Fibroblast of lung (primary cell): ENCODE measurements at regions not wholly inside any gene's neighbourhood (a gene's known extent, or its start where the extent isn't known, plus 50 kb on each side); places are given as distances from the start of the nearest gene placed in this dataset.

Experiments
- DNase-seq, 2 donors: peaks; one replicate each; pipeline versions ENCODE4 v3.0.0 to v3.0.0-alpha.2; 2010; ENCODE audit warnings: low read depth in 2 of 2
- H2AFZ ChIP-seq: 2 replicates; pipeline ENCODE4 v1.5.1; 2012; ENCODE audit warnings: low read length, control low read depth, inconsistent platforms
- H3K27ac ChIP-seq: 2 replicates; pipeline ENCODE4 v1.5.1; 2011; ENCODE audit warnings: low read length, control low read depth; ENCODE audit not compliant: insufficient read depth
- H3K27me3 ChIP-seq: 2 replicates; pipeline ENCODE4 v1.5.1; 2011; ENCODE audit warnings: mild to moderate bottlenecking, low read length; ENCODE audit not compliant: control insufficient read depth, insufficient read depth
- H3K36me3 ChIP-seq: 2 replicates; pipeline ENCODE4 v1.5.1; 2011; ENCODE audit warnings: low read length; ENCODE audit not compliant: control insufficient read depth, insufficient read depth
- H3K4me1 ChIP-seq: 2 replicates; pipeline ENCODE4 v1.5.1; 2011; ENCODE audit warnings: low read length; ENCODE audit not compliant: control insufficient read depth, insufficient read depth; ENCODE audit errors: extremely low read depth
- H3K4me2 ChIP-seq: 2 replicates; pipeline ENCODE4 v1.5.1; 2011; ENCODE audit warnings: low read length, control low read depth; ENCODE audit not compliant: insufficient read depth; ENCODE audit errors: extremely low read depth
- H3K4me3 ChIP-seq, 4 experiments: fragments of 200-600 bp in 1 of 4; sonication (generic) in 1 of 4; replicated peaks in 1 of 4; 2 replicates each; pipeline ENCODE4 v1.5.1; 2011 to 2016; ENCODE audit warnings: low read length in 4 of 4, low read depth in 3 of 4, mild to moderate bottlenecking in 3 of 4, control low read depth in 2 of 4, inconsistent platforms in 1 of 4, mixed read lengths in 1 of 4; ENCODE audit not compliant: insufficient read depth in 1 of 4; ENCODE audit errors: control extremely low read depth in 1 of 4
- H3K79me2 ChIP-seq: 2 replicates; pipeline ENCODE4 v1.5.1; 2012; ENCODE audit warnings: mild to moderate bottlenecking, low read length, inconsistent platforms; ENCODE audit not compliant: control insufficient read depth, insufficient read depth
- H3K9ac ChIP-seq: 2 replicates; pipeline ENCODE4 v1.5.1; 2011; ENCODE audit warnings: mild to moderate bottlenecking, low read length, control low read depth; ENCODE audit not compliant: insufficient read depth
- H3K9me3 ChIP-seq: 2 replicates; pipeline ENCODE4 v1.5.1; 2012; ENCODE audit warnings: low read depth, low read length; ENCODE audit not compliant: control insufficient read depth, insufficient read depth
- H4K20me1 ChIP-seq: 2 replicates; pipeline ENCODE4 v1.5.1; 2011; ENCODE audit warnings: low read length; ENCODE audit not compliant: control insufficient read depth, insufficient read depth; ENCODE audit errors: extremely low read depth
- CTCF ChIP-seq, 2 donors: IDR thresholded peaks in 1 of 2; conservative IDR thresholded peaks in 1 of 2; 1 replicate in 1 of 2; 2 replicates in 1 of 2; pipeline ENCODE4 v1.5.1; 2011 to 2012; ENCODE audit warnings: low read length in 2 of 2, control low read depth in 1 of 2, inconsistent platforms in 1 of 2, low read depth in 1 of 2, mild to moderate bottlenecking in 1 of 2
- EZH2 ChIP-seq: IDR thresholded peaks from 2 replicates; pipeline ENCODE4 v1.5.1; 2012; ENCODE audit warnings: low read length, control low read depth, mild to moderate bottlenecking; ENCODE audit errors: missing control alignments

GRCh38 chr2:8485736-8486135 is 196.1 kb upstream of the ID2 start:
- Histone ChIP-seq H2AFZ (no peak overlapping the region), H3K9ac (no peak overlapping the region), H3K27ac (no peak overlapping the region), H3K27me3 (no peaks in the 10 kb centered on the region), H4K20me1 (no peaks in the 10 kb centered on the region), H3K9me3 (no peaks in the 10 kb centered on the region), H3K4me1 (no peaks in the 10 kb centered on the region), H3K4me3 (no peak overlapping the region), H3K79me2 (no peaks in the 10 kb centered on the region), H3K36me3 (no peaks in the 10 kb centered on the region), H3K4me2 (no peak overlapping the region)
- no peak for TF ChIP-seq EZH2
- TF ChIP-seq CTCF (conservative IDR thresholded peaks at IDR 0.05 in 1 of 2, IDR thresholded peaks at IDR 0.05 in 1 of 2; ENCODE audit: low read depth in 1 of 2, low read length in 2 of 2), result no peak
- no peak for DNase-seq

- no peak overlapping the region for H3K9ac ChIP-seq
- H3K9me3 ChIP-seq, result no peaks in the 10 kb centered on the region
- DNase-seq, result no peak
- no peaks in the 10 kb centered on the region for H3K27me3 ChIP-seq
- no peaks in the 10 kb centered on the region for H3K4me1 ChIP-seq
- no peak overlapping the region for H3K4me2 ChIP-seq
- H3K36me3 ChIP-seq, result no peaks in the 10 kb centered on the region
- no peak overlapping the region for H3K27ac ChIP-seq
- H3K4me3 ChIP-seq, result no peak overlapping the region
- TF ChIP-seq CTCF (conservative IDR thresholded peaks at IDR 0.05 in 1 of 2, IDR thresholded peaks at IDR 0.05 in 1 of 2; ENCODE audit: low read depth in 1 of 2, low read length in 2 of 2), result no peak
- no peak for TF ChIP-seq EZH2
- no peaks in the 10 kb centered on the region for H4K20me1 ChIP-seq
- H2AFZ ChIP-seq, result no peak overlapping the region
- no peaks in the 10 kb centered on the region for H3K79me2 ChIP-seq
Measured at GRCh38 chr2:8486141-8486540, 195.7 kb upstream of the ID2 start.

GRCh38 chr2:8487461-8487932 is 194.4 kb upstream of the ID2 start:
- Histone ChIP-seq H4K20me1 (no peaks in the 10 kb centered on the region), H3K27ac (no peak overlapping the region), H3K4me1 (no peaks in the 10 kb centered on the region), H3K79me2 (no peaks in the 10 kb centered on the region), H2AFZ (no peak overlapping the region), H3K27me3 (no peaks in the 10 kb centered on the region), H3K4me3 (no peak overlapping the region), H3K36me3 (no peaks in the 10 kb centered on the region), H3K4me2 (no peak overlapping the region), H3K9ac (no peak overlapping the region), H3K9me3 (no peaks in the 10 kb centered on the region)
- DNase-seq, result peak in 1 of 2 donors; percentile 56
- TF ChIP-seq CTCF (conservative IDR thresholded peaks at IDR 0.05 in 1 of 2, IDR thresholded peaks at IDR 0.05 in 1 of 2; ENCODE audit: low read depth in 1 of 2, low read length in 2 of 2) (no peak), EZH2 (no peak)
